ENCODE measurements at regions not wholly inside any gene's neighbourhood (a gene's known extent, or its start where the extent isn't known, plus 50 kb on each side); places are given as distances from the start of the nearest gene placed in this dataset.

DNA sequence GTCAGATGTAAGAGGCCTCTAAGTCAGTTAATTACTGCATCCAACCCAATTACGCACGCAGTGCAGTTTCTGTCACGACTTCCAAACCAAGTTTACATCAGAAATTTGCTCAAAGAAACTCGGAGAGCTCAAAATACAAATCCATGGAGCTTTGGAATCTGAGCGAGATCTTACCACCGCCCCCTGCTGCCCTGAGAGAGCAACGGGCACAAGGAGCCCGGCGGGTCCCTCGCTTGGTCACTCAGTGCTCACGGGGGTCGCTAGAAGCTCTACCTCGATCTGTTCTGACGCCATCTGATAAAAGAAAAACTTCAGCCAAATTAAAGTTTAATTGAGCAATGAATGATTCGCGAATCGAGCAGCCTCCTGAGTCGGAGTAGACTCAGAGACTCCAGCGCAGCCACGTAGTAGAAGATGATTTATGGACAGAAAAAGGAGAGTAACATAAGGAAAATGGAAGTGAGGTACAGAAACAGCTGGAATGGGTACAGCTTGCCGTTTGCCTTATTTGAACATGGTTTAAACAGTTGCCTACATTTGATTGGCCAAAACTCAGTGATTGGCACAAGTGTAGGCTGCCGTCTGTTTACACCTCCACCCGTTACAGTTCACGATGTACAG, 232.7 kb upstream of the ATP10A start:
- ATAC-seq = no peak

DNA sequence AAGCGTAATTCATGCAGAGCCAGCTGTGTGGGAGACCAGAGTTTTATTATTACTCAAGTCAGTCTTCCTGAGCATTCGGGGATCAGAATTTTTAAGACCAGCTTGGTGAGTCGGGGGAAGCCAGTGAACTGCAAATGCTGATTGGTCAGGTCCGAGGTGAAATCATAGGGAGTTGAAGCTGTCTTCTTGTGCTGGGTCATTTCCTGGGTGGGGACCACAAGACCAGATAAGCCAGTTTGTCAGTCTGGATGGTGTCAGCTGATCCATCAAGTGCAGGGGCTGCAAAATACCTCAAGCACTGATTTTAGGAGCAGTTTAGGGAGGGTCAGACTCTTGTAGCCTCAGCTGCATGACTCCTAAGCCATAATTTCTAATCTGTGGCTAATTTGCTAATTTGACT, 228.1 kb upstream of the ATP10A start:
- no peak overlapping the region for H3K27ac Mint-ChIP-seq
- H3K9me3 Mint-ChIP-seq = no peaks in the 10 kb centered on the region

More for the DNA sequence above, 232.7 kb upstream of the ATP10A start:
- no peak for DNase-seq (ENCODE audit: low spot score in 2 of 2)
- H3K27ac Mint-ChIP-seq = no peak overlapping the region
- no peaks in the 10 kb centered on the region for H3K36me3 Mint-ChIP-seq
- H3K9me3 Mint-ChIP-seq = no peaks in the 10 kb centered on the region

DNA sequence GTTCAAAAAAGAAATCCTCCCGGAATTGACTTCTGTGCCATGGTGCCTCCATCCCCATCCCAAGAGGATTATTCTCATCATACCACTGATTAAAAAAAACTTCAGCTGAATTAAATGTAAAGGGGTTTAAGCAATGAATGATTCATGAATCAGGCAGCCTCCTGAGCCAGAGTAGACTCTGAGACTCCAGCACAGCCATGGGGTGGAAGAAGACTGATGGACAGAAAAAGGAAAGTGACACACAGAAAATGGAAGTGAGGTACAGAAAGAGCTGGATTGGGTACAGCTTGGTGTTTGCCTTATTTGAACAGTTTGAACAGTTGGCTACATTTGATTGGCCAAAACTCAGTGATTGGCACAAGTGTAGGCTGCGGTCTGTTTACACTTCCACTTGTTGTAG, 224.8 kb upstream of the ATP10A start:
- ATAC-seq (no peak), DNase-seq (ENCODE audit: low spot score in 2 of 2) (no peak)

More for the DNA sequence above, 228.1 kb upstream of the ATP10A start:
- ATAC-seq = no peak
- no peaks in the 10 kb centered on the region for H3K36me3 Mint-ChIP-seq
- no peak for DNase-seq (ENCODE audit: low spot score in 2 of 2)

DNA sequence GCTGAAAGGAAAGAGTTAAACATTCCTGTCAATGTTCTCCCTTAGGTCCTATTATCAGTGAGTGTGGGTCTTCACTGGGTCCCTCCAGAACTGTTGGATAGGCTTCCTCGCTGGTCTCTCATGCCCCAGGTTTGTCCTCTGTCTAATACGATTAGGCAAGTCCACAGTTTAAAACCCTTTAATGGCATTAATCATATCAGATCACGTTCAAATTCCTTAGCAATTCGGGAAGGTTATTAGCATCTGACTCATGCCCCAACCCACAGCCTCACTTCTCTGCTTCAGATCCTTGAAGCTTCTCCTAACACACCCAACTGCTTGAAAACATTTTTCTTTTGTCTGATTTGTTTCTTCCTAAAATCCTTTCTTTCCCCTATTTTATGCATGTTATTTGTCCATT, 224.3 kb upstream of the ATP10A start:
- Mint-ChIP-seq H3K9me3 (no peaks in the 10 kb centered on the region), H3K36me3 (peaks cover 0 to 8% of the 10 kb centered on the region in 2 donors), H3K27ac (no peak overlapping the region)
- no peak for DNase-seq (ENCODE audit: low spot score in 2 of 2)
- no peak for ATAC-seq

More for the DNA sequence above, 224.8 kb upstream of the ATP10A start:
- Mint-ChIP-seq H3K9me3 (no peaks in the 10 kb centered on the region), H3K36me3 (peaks cover 0 to 4% of the 10 kb centered on the region in 2 donors), H3K27ac (no peak overlapping the region)

DNA sequence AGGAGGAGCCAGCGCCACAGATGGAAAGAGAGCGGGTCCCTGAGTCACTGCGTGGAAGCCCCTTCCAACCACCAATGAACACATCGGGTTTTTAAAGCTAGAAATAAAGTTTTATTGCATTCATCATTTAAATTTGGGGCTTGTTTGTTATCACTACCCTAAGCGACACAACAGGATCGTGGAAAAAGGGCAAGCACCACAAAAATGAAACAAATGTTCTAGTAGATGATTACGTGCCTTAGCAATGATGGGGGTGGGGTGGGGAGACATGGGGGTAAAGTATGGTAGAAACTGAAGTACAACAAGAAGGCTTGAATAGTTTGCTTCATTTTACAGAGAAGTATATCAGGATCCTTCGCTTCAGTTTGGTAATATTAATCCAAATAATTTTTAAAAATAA, 221.6 kb upstream of the ATP10A start:
- H3K36me3 Mint-ChIP-seq = peaks cover 0 to 10% of the 10 kb centered on the region in 2 donors
- no peak overlapping the region for H3K27ac Mint-ChIP-seq
- H3K9me3 Mint-ChIP-seq = peaks cover 0 to 5% of the 10 kb centered on the region in 2 donors
- ATAC-seq (no peak), DNase-seq (ENCODE audit: low spot score in 2 of 2) (no peak)

DNA sequence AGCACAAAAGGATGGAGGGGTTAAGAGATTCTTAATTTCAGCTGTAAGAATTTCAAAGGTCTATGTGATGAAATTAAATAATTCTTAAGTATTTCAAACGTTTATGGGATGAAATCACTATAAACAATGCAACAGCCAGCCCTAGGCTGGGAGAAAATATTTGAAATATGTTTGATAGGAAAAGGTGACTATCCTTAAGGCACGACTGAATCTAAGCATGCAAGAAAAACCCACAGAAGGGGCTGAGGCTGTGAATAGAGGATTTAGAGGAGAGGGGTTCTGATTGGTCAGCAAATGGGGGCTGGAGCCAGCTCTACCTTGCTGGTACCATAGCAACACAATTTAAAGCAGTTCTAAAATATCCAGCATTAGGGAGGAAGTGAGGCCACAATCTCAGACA, 220.8 kb upstream of the ATP10A start:
- Mint-ChIP-seq H3K9me3 (peaks cover 0 to 5% of the 10 kb centered on the region in 2 donors), H3K27ac (peak overlapping the region in 1 of 2 donors; percentile 99), H3K36me3 (peaks cover 0 to 10% of the 10 kb centered on the region in 2 donors)
- no peak for DNase-seq (ENCODE audit: low spot score in 2 of 2)
- no peak for ATAC-seq

DNA sequence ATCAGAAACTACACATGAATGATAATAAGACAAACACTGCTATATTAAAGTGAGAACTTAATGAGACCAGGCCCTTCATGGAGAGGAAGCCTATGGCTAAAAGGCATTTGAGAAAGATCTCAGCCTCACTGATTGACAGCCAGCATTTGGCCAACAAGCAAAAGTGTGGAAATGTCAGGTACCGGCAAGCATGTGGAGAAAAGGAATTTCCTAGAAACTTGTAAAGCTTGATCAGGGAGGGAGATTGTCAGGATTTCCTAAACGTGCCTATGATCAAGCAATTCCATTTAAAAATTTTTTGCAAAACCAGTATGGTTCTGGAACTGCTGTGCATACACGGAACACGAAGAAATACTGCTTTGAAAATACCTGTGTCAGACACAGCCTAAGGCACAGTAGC, 220.3 kb upstream of the ATP10A start:
- DNase-seq (ENCODE audit: low spot score in 2 of 2) (no peak), ATAC-seq (no peak)
- peak overlapping the region in 1 of 2 donors; percentile 99 for H3K27ac Mint-ChIP-seq
- H3K9me3 Mint-ChIP-seq = peaks cover 3 to 5% of the 10 kb centered on the region in 2 donors
- H3K36me3 Mint-ChIP-seq = peaks cover 0 to 10% of the 10 kb centered on the region in 2 donors

DNA sequence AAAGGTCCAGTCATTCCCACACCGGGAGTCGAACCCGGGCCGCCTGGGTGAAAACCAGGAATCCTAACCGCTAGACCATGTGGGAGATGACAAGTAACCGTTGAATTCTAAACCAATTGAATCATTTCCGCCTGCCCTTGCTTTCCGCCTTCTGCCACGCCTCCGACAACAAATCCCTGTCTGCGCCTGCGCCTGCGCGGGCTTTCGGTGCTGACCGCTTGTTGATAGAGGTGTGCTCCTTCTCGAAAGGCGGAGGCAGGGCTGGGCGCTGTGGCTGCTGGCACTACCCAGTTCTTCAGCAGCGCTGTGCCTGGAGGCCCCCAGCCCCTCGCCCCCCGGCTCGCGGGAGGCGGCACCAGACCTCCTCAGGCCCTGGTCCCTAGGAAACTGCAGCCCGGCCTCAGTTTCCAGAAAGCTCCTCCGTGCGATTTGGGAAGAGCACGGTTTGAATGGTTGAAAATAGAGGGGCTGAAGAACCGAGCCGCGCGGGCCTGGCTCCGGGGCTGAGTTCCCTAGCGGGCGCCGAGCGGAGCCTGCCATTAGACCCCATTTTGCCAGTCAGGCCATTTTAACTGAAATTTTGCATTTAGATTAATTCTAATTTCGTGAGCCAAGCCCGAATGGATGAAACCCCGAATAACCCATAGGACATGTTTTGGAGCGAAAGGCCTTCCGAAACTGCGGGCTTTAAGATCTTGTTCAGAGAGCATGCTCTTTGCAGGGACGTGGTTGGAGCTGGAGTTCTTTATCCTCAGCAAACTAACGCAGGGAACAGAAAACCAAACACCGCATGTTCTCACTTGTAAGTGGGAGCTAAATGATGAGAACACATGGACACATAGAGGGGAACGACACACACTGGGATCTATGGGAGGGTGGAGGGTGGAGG, 219.3 kb upstream of the ATP10A start:
- H3K27ac Mint-ChIP-seq = peak overlapping the region; percentile 99
- peak; percentile 95 to 97 for DNase-seq (ENCODE audit: low spot score in 2 of 2)
- ATAC-seq = peak; percentile 99

DNA sequence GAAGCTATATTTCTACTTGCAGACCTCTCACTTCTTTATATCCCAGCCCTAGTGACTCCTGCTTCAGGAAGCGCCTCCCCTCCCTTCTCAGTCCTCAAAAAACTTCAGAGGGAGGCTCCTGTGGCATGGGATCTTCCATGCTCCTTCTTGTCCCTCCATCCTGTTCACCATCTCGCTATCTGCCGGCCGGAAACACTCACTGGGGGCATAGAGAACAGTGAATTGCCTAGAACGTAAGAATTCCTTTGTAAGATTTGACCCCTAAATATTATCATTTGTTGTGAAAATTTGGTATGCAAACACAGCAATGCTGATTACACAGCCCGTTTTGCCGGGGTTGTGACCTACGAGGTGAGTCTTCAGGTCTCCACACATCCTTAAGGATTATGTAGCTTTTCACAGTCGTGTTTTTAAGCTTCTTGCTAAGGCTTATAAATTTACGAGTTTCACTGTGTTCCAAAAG, 218.7 kb upstream of the ATP10A start:
- DNase-seq (ENCODE audit: low spot score in 2 of 2) = no peak

More for the DNA sequence above, 219.3 kb upstream of the ATP10A start:
- Mint-ChIP-seq H3K9me3 (peaks cover 5 to 9% of the 10 kb centered on the region in 2 donors), H3K36me3 (peaks cover 0 to 10% of the 10 kb centered on the region in 2 donors)

DNA sequence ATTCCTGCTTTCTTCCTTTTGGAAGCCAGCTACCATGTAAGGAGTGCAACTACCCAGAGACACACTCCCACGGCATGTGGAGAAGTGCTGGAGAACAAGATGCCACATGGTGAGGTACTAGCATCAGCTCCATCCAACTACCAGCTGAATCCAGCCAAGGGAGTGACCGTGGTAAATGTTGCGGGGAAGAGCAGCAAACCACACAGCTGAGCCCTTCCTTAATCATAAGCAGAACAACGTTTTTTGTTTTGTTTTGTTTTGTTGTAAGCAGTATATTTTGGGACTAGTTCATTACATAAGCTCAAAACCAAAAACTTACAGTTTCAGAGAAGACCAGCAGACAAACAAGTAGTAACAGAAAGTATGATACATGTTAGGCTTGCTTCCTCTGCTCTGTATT, 212.6 kb upstream of the ATP10A start:
- ATAC-seq (no peak), DNase-seq (ENCODE audit: low spot score in 2 of 2) (no peak)
- Mint-ChIP-seq H3K9me3 (peaks cover 0 to 9% of the 10 kb centered on the region in 2 donors), H3K36me3 (no peaks in the 10 kb centered on the region), H3K27ac (no peak overlapping the region)

More for the DNA sequence above, 218.7 kb upstream of the ATP10A start:
- Mint-ChIP-seq H3K27ac (peak overlapping the region; percentile 99), H3K36me3 (peaks cover 0 to 10% of the 10 kb centered on the region in 2 donors), H3K9me3 (peaks cover 5 to 9% of the 10 kb centered on the region in 2 donors)
- no peak for ATAC-seq

DNA sequence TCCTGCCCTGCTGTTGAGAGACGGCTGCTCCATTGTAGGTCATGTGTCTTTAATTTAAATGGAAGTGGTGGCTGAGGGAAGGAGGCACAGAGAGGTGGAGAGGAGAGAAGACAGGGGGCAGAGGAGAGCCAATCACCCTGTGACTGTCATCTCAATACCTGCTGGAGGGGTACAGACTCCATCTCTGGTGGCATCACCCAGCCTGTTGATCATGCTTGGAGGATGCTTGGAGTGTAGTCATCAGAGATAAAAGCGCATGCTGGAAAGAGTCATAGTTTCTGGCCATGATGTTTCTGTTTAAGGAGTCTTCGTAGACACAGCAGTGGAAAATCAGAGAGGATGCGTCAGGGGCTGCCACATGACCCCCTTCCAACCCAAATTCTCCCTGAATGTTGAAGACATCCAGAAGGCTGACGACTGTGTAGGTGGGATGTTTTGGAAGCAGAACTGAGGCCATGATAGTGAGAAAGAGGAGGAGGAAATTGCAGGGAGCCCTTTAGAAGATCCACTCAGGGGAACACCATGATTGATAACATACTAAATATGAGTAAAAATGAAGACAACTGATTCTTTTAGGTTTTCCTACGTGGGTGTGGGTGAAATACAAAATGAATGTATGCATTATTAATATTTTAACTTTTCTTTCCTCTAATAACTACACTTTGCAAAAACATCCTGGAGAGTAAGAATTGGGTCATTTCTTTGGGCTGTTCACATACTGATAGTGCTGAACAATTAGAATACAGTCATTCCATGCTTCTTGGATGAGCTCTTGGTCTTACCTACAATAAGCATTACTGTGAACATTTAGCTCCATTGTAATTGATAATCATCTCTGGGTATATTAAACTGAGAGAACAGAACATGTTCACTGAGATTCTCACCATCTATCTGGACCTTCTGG, 210.6 kb upstream of the ATP10A start:
- H3K36me3 Mint-ChIP-seq = no peaks in the 10 kb centered on the region
- peak overlapping the region in 1 of 2 donors; percentile 23 for H3K27ac Mint-ChIP-seq
- ATAC-seq = peak; percentile 85 to 91
- no peak for DNase-seq (ENCODE audit: low spot score in 2 of 2)
- H3K9me3 Mint-ChIP-seq = peaks cover 0 to 8% of the 10 kb centered on the region in 2 donors

DNA sequence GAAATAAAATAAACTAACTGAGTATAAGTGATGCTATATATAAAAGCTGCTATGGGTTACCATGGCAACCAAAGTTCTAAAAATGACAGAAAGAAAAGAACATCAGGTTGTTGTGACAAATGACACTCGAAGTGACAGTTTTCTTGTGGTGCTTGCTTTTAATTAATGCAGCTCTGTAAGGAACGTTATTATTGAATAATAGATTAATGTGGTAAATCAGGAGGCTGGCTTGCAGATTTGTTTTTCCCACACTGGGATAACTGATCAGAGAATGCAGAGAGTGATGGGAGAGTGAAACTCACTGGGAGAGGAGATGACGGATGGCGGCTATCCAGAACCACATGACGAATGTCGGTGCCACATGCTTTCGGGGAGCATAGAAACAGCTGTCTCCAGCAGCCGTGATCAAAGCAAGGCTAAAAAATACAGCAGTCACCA, 207.0 kb upstream of the ATP10A start:
- no peak overlapping the region for H3K27ac Mint-ChIP-seq
- no peak for ATAC-seq
- H3K36me3 Mint-ChIP-seq = no peaks in the 10 kb centered on the region
- H3K9me3 Mint-ChIP-seq = no peaks in the 10 kb centered on the region
- no peak for DNase-seq (ENCODE audit: low spot score in 2 of 2)

DNA sequence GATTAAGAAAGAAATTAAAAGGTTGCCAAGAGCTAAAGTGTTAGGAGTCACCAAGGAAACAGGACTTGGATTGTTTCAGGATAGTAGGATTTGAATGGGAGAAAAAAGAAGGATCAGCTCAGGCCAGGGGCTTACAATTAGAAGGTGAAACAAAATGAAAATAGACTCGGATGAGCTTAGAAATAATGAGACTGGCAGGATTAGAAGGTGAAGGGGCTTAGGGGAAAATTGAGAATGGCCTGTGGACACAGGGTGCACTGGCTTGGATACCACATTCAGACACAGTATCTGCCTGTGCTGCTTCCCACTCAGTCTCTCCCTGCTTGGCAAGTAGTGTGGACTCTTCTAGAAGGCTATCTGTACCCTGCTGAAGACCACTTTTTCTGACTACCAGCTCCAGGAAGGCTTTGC, 206.1 kb upstream of the ATP10A start:
- H3K36me3 Mint-ChIP-seq = no peaks in the 10 kb centered on the region
- no peak overlapping the region for H3K27ac Mint-ChIP-seq

DNA sequence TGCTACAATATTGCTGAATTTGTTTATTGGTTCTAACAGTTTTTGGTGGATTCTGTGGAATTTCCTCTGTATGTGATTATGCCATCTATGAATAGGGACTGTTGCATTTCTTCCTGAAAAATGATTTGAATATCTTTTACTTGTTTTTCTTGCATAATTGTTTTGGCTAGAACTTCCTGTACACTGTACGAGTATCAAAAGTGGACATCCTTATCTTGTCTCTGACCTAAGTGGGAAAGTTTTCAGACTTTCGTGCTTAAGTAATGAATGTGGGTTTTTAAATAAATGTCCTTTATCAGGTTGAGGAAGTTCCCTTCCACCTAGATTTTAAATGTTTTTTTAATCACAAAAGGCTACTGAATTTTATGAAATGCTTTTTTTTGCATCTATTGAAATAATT, 203.8 kb upstream of the ATP10A start:
- DNase-seq (ENCODE audit: low spot score in 2 of 2) (no peak), ATAC-seq (no peak)
- Mint-ChIP-seq H3K36me3 (no peaks in the 10 kb centered on the region), H3K27ac (no peak overlapping the region), H3K9me3 (no peaks in the 10 kb centered on the region)

More for the DNA sequence above, 206.1 kb upstream of the ATP10A start:
- ATAC-seq (no peak), DNase-seq (ENCODE audit: low spot score in 2 of 2) (no peak)
- H3K9me3 Mint-ChIP-seq = no peaks in the 10 kb centered on the region

DNA sequence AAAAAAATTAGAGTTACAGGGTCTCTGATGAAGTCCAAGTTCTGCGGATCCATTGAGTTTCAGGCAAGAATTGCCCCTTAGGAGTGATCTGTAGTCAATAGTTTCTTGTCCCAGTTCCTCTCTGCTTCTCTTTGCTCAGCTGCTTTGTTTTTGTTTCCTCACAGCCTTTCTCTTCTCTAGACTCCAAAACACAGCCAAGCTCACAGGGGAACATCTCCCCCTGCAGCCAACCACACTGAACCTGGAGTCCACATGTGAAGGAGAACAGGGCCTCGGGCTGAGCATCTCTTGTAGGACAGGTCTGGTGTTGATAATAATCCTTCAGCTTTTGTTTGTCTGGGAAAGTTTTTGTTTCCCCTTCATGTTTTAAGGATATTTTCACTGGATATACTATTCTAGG, 202.6 kb upstream of the ATP10A start:
- Mint-ChIP-seq H3K36me3 (no peaks in the 10 kb centered on the region), H3K27ac (no peak overlapping the region), H3K9me3 (no peaks in the 10 kb centered on the region)
- no peak for ATAC-seq
- no peak for DNase-seq (ENCODE audit: low spot score in 2 of 2)

DNA sequence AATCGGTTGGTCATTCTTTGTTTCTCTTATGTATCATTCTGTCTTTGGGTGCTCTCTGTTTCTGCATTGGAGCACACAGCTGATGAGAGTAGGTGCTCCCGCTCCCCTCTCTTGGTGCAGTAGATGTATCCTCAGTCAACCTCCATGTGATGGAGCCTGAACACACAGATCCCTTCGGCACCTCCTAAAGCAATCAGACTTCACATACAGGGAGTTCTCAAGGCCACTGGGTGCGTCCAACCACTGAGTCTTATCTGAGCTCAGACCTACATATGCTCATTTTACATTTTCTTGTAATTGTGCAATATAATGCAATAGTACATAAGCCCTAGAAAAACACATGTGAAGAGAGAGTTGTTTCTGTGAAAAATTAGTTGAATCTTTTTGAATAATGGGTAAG, 198.1 kb upstream of the ATP10A start:
- Mint-ChIP-seq H3K36me3 (no peaks in the 10 kb centered on the region), H3K27ac (no peak overlapping the region), H3K9me3 (no peaks in the 10 kb centered on the region)
- DNase-seq (ENCODE audit: low spot score in 2 of 2) (no peak), ATAC-seq (no peak)

All from activated naive CD4-positive, alpha-beta T cell treated with anti-CD3 and anti-CD28 coated beads, Interleukin-2, amount 50 U/mL, for 72 hours (primary cell).